Endothelial cell of umbilical vein (primary cell): ENCODE measurements at regions not wholly inside any gene's neighbourhood (a gene's known extent, or its start where the extent isn't known, plus 50 kb on each side); places are given as distances from the start of the nearest gene placed in this dataset.

Source experiments
- BruUV-seq: library from RNA; stranded (reverse); fragments of 400-500 nt; replicated peaks from 2 replicates; lab custom pipeline; 2021; lab: Mats Ljungman, UMichigan
- CTCF ChIA-PET: fragments of 300-600, 350-600 bp; sonication (Branson Sonifier 250); formaldehyde crosslinking; loops from one replicate; lab custom pipeline; 2021; ENCODE audit warnings: antibody characterized with exemption, inconsistent platforms; lab: Charles Lee
- POLR2A ChIA-PET: fragments of 300-600, 350-600 bp; sonication (Branson Sonifier 250); formaldehyde crosslinking; loops from one replicate; lab custom pipeline; 2021; ENCODE audit warnings: antibody characterized with exemption, inconsistent platforms; lab: Charles Lee
- DNase-seq: peaks from one replicate; pipeline ENCODE4 v3.0.0-alpha.2; 2011; ENCODE audit warnings: low read depth, low spot score
- FAIRE-seq: peaks from 2 replicates; lab custom pipeline; 2011; peaks lifted over from hg19 to GRCh38; lab: Jason Lieb, UNC
- H2AFZ ChIP-seq: 2 replicates; pipeline ENCODE4 v1.6.0; 2012; ENCODE audit warnings: low read depth, low read length, control low read depth, inconsistent platforms
- H3K27ac ChIP-seq: 2 replicates; pipeline ENCODE4 v1.5.1; 2011; ENCODE audit warnings: low read depth, mild to moderate bottlenecking, control low read depth, low read length, moderate library complexity; ENCODE audit not compliant: insufficient read depth
- H3K27me3 ChIP-seq, 2 experiments: 2 replicates each; pipeline versions ENCODE4 v1.6.0 to v1.6.1; 2011; ENCODE audit warnings: low read length in 2 of 2, mixed read lengths in 1 of 2; ENCODE audit not compliant: control insufficient read depth in 2 of 2, insufficient read depth in 2 of 2
- H3K36me3 ChIP-seq, 2 experiments: 2 replicates in 1 of 2; 3 replicates in 1 of 2; pipeline ENCODE4 v1.5.1; 2011; ENCODE audit warnings: low read length in 2 of 2, mild to moderate bottlenecking in 1 of 2, moderate library complexity in 1 of 2; ENCODE audit not compliant: control insufficient read depth in 2 of 2, insufficient read depth in 2 of 2; ENCODE audit errors: extremely low read depth in 1 of 2
- H3K4me1 ChIP-seq: 3 replicates; pipeline ENCODE4 v1.5.1; 2011; ENCODE audit warnings: mild to moderate bottlenecking, low read length; ENCODE audit not compliant: control insufficient read depth, insufficient read depth; ENCODE audit errors: extremely low read depth
- H3K4me2 ChIP-seq: 2 replicates; pipeline ENCODE4 v1.6.1; 2011; ENCODE audit warnings: low read length, control low read depth, mixed read lengths; ENCODE audit not compliant: insufficient read depth
- H3K4me3 ChIP-seq, 3 experiments: fragments of 200-600 bp in 1 of 3; sonication (generic), shearing (Covaris generic) in 1 of 3; replicated peaks in 1 of 3; 2 replicates each; pipeline ENCODE4 v1.5.1; 2011 to 2016; ENCODE audit warnings: control low read depth in 3 of 3, low read length in 3 of 3, mild to moderate bottlenecking in 2 of 3, inconsistent platforms in 1 of 3, low read depth in 1 of 3, moderate library complexity in 1 of 3; ENCODE audit not compliant: insufficient read depth in 1 of 3
- H3K79me2 ChIP-seq: 2 replicates; pipeline ENCODE4 v1.6.0; 2012; ENCODE audit warnings: low read length, inconsistent platforms; ENCODE audit not compliant: control insufficient read depth, insufficient read depth
- H3K9ac ChIP-seq: replicated peaks from 2 replicates; pipeline ENCODE3; 2011; ENCODE audit warnings: low read length, control low read depth; ENCODE audit not compliant: insufficient read depth; ENCODE audit errors: extremely low read depth
- H3K9me1 ChIP-seq: replicated peaks from 3 replicates; pipeline ENCODE4 v1.6.0; 2011; ENCODE audit warnings: mild to moderate bottlenecking, low read length; ENCODE audit not compliant: control insufficient read depth, insufficient read depth; ENCODE audit errors: extremely low read depth
- H3K9me3 ChIP-seq: replicated peaks from 2 replicates; pipeline ENCODE4 v1.5.1; 2012; ENCODE audit warnings: low read length, inconsistent platforms; ENCODE audit not compliant: control insufficient read depth, insufficient read depth
- H4K20me1 ChIP-seq: replicated peaks from 2 replicates; pipeline ENCODE3; 2011; ENCODE audit warnings: mild to moderate bottlenecking, low read length; ENCODE audit not compliant: control insufficient read depth, insufficient read depth; ENCODE audit errors: extremely low read depth
- CTCF ChIP-seq, 2 donors: IDR thresholded peaks; 1 replicate in 1 of 2; 2 replicates in 1 of 2; pipeline ENCODE4 v1.5.1; 2011; ENCODE audit warnings: low read length in 2 of 2, mild to moderate bottlenecking in 2 of 2, moderate library complexity in 2 of 2, control low read depth in 1 of 2, inconsistent platforms in 1 of 2, low read depth in 1 of 2; ENCODE audit not compliant: insufficient read depth in 1 of 2; ENCODE audit errors: extremely low read depth in 1 of 2
- EZH2 ChIP-seq: IDR thresholded peaks from 2 replicates; pipeline ENCODE4 v1.6.1; 2012; ENCODE audit warnings: borderline replicate concordance, low read depth, mild to moderate bottlenecking, moderate library complexity, low read length, inconsistent platforms; ENCODE audit not compliant: severe bottlenecking
- FOS ChIP-seq: IDR thresholded peaks from 2 replicates; pipeline ENCODE4 v1.6.1; 2011; ENCODE audit warnings: mild to moderate bottlenecking, low read length, moderate library complexity, borderline replicate concordance; ENCODE audit not compliant: insufficient read depth
- GATA2 ChIP-seq: IDR thresholded peaks from 2 replicates; pipeline ENCODE4 v1.7.0; 2011; ENCODE audit warnings: low read depth, mild to moderate bottlenecking, moderate library complexity, mixed read lengths, low read length; ENCODE audit not compliant: insufficient read length, insufficient read depth
- JUN ChIP-seq: IDR thresholded peaks from 2 replicates; pipeline ENCODE4 v1.6.1; 2011; ENCODE audit warnings: borderline replicate concordance, low read depth; ENCODE audit not compliant: insufficient read length, insufficient read depth
- MAX ChIP-seq: IDR thresholded peaks from 2 replicates; pipeline ENCODE4 v1.6.1; 2011; ENCODE audit not compliant: insufficient read depth, insufficient read length
- MYC ChIP-seq: IDR thresholded peaks from one replicate; pipeline ENCODE4 v1.6.1; 2011; ENCODE audit warnings: mild to moderate bottlenecking, low read depth, low read length
- POLR2A ChIP-seq: IDR thresholded peaks from 2 replicates; pipeline ENCODE4 v1.6.1; 2012; ENCODE audit warnings: low read depth, mild to moderate bottlenecking, control low read depth, low read length
- POLR2AphosphoS5 ChIP-seq: IDR thresholded peaks from 2 replicates; pipeline ENCODE4 v1.6.1; 2012; ENCODE audit warnings: low read depth, mild to moderate bottlenecking, control low read depth, low read length, moderate library complexity; ENCODE audit not compliant: insufficient read depth
- dilution Hi-C: fragments of 300-500 bp; cut with MboI; formaldehyde crosslinking; loops from one replicate; pipeline ENCODE4 v1.15.0; 2019; ENCODE audit warnings: low sequenced_read_pairs; ENCODE audit not compliant: extremely low pct_ligation_motif_present
- intact Hi-C: fragments of 100-400 bp; cut with micrococcal nuclease; formaldehyde crosslinking; loops from one replicate; pipeline ENCODE4 v1.10.0; 2022

DNA sequence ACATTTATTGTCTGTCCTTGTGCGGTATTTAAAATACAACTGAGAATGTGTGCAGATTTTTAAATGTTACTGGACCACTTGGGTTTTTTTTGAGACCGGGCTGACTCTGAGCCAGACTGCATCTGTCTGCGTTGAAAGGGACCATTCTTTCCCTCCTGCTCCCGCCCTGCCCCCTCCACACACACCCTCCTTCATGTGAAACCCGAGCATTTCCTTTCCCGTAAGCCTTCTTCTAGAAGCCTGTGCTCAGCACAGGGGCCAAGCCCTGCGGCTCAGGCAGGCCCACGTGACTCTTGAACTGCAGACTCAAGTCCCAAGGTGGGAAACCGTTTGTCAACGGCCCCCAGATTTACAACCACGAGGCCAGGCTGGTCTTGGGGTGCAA lies 82.7 kb upstream of the FOXC1 start:
- Histone ChIP-seq H3K9me1 (no peaks in the 10 kb centered on the region), H3K9ac (no peak overlapping the region), H2AFZ (no peak overlapping the region), H3K27me3 (peaks cover 0 to 5% of the 10 kb centered on the region in 2 experiments), H3K27ac (no peak overlapping the region), H3K4me2 (no peak overlapping the region), H3K9me3 (no peaks in the 10 kb centered on the region), H3K4me1 (no peaks in the 10 kb centered on the region), H3K36me3 (no peaks in the 10 kb centered on the region), H3K4me3 (no peak overlapping the region), H3K79me2 (no peaks in the 10 kb centered on the region), H4K20me1 (no peaks in the 10 kb centered on the region)
- dilution Hi-C loops (no loop called here), intact Hi-C loops (no loop called here)
- ChIA-PET CTCF (interaction anchor here (2.7 kb wide), 1 partner anchor 25 kb away, joined by 11 read pairs; no protein-coding TSS in a partner anchor), POLR2A (no interaction called here)
- FAIRE-seq (no peak), DNase-seq (no peak)
- TF ChIP-seq JUN (no peak), POLR2A (no peak), GATA2 (no peak), FOS (no peak), MAX (no peak), EZH2 (no peak), POLR2AphosphoS5 (no peak), CTCF (IDR thresholded peaks at IDR 0.05; ENCODE audit: extremely low read depth in 1 of 2, insufficient read depth in 1 of 2, low read depth in 1 of 2, low read length in 2 of 2) (no peak), MYC (no peak)
- BruUV-seq, result no TSS peak
